PC-9 (cell line): ENCODE measurements at regions not wholly inside any gene's neighbourhood (a gene's known extent, or its start where the extent isn't known, plus 50 kb on each side); places are given as distances from the start of the nearest gene placed in this dataset.

ENCODE experiments used
- CTCF ChIP-seq: fragments of 200-600 bp; sonication (generic); conservative IDR thresholded peaks from 2 replicates; pipeline ENCODE4 v1.6.1; 2017; ENCODE audit warnings: mixed run types, antibody characterized with exemption, mild to moderate bottlenecking, moderate library complexity
- EZH2 ChIP-seq: fragments of 200-600 bp; sonication (generic); IDR thresholded peaks from 2 replicates; pipeline ENCODE4 v1.8.0; 2017; ENCODE audit warnings: antibody characterized with exemption, low read depth

GRCh38 chr17:27081002-27081638, 212.8 kb upstream of the WSB1 start:
- no peak for TF ChIP-seq CTCF
- no peak for TF ChIP-seq EZH2
